Endodermal cell (in vitro differentiated cells): ENCODE measurements at regions not wholly inside any gene's neighbourhood (a gene's known extent, or its start where the extent isn't known, plus 50 kb on each side); places are given as distances from the start of the nearest gene placed in this dataset.

ENCODE experiments used
- DNase-seq: peaks from one replicate; pipeline ENCODE4 v3.0.0-alpha.2; 2017
- H3K27ac ChIP-seq: 2 replicates; pipeline ENCODE4 v1.5.1; 2013; ENCODE audit warnings: mild to moderate bottlenecking, low read depth, low read length, moderate library complexity
- H3K27me3 ChIP-seq: 2 replicates; pipeline ENCODE4 v1.6.1; 2013; ENCODE audit warnings: mild to moderate bottlenecking, low read length, moderate library complexity; ENCODE audit not compliant: insufficient read depth, control insufficient read depth, poor library complexity, severe bottlenecking
- H3K36me3 ChIP-seq: 2 replicates; pipeline ENCODE4 v1.7.0; 2013; ENCODE audit warnings: mild to moderate bottlenecking, low read length, moderate library complexity; ENCODE audit not compliant: control insufficient read depth, insufficient read depth
- H3K4me1 ChIP-seq: one replicate; pipeline ENCODE4 v1.7.0; 2013; ENCODE audit warnings: low read length; ENCODE audit not compliant: control insufficient read depth, insufficient read depth
- H3K4me3 ChIP-seq: 2 replicates; pipeline ENCODE4 v1.5.1; 2013; ENCODE audit warnings: mild to moderate bottlenecking, low read length, moderate library complexity
- H3K9ac ChIP-seq: 2 replicates; pipeline ENCODE4 v1.6.1; 2013; ENCODE audit warnings: mild to moderate bottlenecking, low read length, moderate library complexity; ENCODE audit not compliant: poor library complexity, severe bottlenecking; ENCODE audit errors: extremely low read depth
- H3K9me3 ChIP-seq: 2 replicates; pipeline ENCODE4 v1.6.1; 2013; ENCODE audit warnings: mild to moderate bottlenecking, low read length, moderate library complexity; ENCODE audit not compliant: control insufficient read depth
- H3K27ac Mint-ChIP-seq: 2 replicates; pipeline ENCODE4 v1.8.0; 2020; ENCODE audit warnings: mixed read lengths
- H3K27me3 Mint-ChIP-seq: 2 replicates; pipeline ENCODE4 v1.8.0; 2021; ENCODE audit warnings: mild to moderate bottlenecking, mixed read lengths; ENCODE audit not compliant: insufficient read depth
- H3K36me3 Mint-ChIP-seq: 2 replicates; pipeline ENCODE4 v1.8.0; 2020; ENCODE audit warnings: low read depth, mixed read lengths
- H3K4me1 Mint-ChIP-seq: 2 replicates; pipeline ENCODE4 v1.8.0; 2020; ENCODE audit warnings: mixed read lengths
- H3K4me3 Mint-ChIP-seq: 2 replicates; pipeline ENCODE4 v1.8.0; 2020; ENCODE audit warnings: mild to moderate bottlenecking, moderate library complexity, mixed read lengths
- H3K9me3 Mint-ChIP-seq: 2 replicates; pipeline ENCODE4 v1.8.0; 2020; ENCODE audit warnings: mild to moderate bottlenecking, mixed read lengths
- WGBS, 2 experiments: methylation state at CpG; one replicate each; pipeline versions ENCODE4 v1.1.5 to v1.1.7; 2013; ENCODE audit warnings: missing lambda C conversion rate in 2 of 2, mixed read lengths in 1 of 2; ENCODE audit not compliant: insufficient coverage in 1 of 2, insufficient read length in 1 of 2; 5-methylcytosine and 5-hydroxymethylcytosine counted together
- TF ChIP-seq, protein P1 (sequence below): fragments of 200-600 bp; sonication (generic); conservative IDR thresholded peaks from 2 replicates; pipeline ENCODE4 v1.5.0; 2021; ENCODE audit warnings: antibody characterized with exemption, mild to moderate bottlenecking

DNA sequence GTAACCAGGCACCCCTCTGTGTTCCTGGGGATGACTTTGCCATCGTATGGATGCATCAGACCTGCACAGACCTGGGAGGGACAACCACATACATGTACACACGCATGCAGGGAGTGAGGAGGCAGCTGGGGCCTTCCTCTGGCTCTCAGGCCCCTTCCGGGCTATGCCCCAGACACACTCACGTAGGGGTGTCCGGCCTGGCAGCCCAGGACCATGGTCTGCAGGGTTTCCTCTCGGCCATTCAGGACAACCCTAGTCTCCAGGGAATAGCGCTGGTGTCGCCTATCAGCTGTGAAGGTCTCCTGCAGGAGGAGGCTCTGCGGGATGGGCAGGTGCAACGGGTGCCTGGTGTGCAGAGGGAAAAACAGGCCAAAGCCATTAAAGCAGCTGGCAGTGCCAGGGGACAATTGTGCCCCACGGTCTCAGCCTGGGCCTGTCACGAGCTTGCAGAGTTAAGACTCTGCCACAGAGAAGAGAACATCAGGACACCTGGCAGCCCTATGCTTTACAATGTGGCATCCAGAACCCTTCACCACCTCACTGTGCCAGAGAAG is 101.4 kb downstream of the RMI2 start:
- no peaks in the 10 kb centered on the region for H3K36me3 Mint-ChIP-seq
- TF ChIP-seq, protein P1, sequence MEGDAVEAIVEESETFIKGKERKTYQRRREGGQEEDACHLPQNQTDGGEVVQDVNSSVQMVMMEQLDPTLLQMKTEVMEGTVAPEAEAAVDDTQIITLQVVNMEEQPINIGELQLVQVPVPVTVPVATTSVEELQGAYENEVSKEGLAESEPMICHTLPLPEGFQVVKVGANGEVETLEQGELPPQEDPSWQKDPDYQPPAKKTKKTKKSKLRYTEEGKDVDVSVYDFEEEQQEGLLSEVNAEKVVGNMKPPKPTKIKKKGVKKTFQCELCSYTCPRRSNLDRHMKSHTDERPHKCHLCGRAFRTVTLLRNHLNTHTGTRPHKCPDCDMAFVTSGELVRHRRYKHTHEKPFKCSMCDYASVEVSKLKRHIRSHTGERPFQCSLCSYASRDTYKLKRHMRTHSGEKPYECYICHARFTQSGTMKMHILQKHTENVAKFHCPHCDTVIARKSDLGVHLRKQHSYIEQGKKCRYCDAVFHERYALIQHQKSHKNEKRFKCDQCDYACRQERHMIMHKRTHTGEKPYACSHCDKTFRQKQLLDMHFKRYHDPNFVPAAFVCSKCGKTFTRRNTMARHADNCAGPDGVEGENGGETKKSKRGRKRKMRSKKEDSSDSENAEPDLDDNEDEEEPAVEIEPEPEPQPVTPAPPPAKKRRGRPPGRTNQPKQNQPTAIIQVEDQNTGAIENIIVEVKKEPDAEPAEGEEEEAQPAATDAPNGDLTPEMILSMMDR: no peak
- no peak for DNase-seq
- 91 to 99% methylated on average over 10 to 12 of the region's 12 CpGs for WGBS, 2 experiments
- no peak overlapping the region for H3K4me3 Mint-ChIP-seq
- Histone ChIP-seq H3K9ac (no peak overlapping the region), H3K36me3 (no peaks in the 10 kb centered on the region), H3K9me3 (no peaks in the 10 kb centered on the region), H3K4me1 (no peaks in the 10 kb centered on the region), H3K27ac (no peak overlapping the region), H3K4me3 (no peak overlapping the region), H3K27me3 (no peaks in the 10 kb centered on the region)
- no peaks in the 10 kb centered on the region for H3K27me3 Mint-ChIP-seq
- no peak overlapping the region for H3K27ac Mint-ChIP-seq
- H3K9me3 Mint-ChIP-seq: no peaks in the 10 kb centered on the region
- no peaks in the 10 kb centered on the region for H3K4me1 Mint-ChIP-seq

DNA sequence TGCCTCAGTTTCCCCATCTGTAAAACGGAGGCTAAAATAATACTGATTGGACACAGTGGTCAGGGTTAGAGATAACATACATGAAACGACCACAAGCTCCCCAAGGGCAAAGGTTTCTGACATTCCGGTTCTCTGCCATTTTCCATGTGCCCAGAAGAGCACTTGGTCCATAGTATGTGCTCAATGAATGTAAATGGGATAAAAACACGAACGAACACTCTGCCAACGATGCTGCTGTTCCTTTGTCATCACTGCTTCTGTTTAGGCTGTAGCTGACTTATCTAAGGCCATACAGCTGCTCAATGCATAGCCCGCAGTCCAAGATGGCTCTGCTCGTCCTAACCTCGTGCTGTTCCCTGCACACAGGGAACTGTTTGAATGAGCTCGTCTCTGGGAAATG is 102.0 kb downstream of the RMI2 start:
- 91 to 95% methylated on average over 10 of the region's 10 CpGs for WGBS, 2 experiments
- no peak for DNase-seq
- Histone ChIP-seq H3K4me3 (no peak overlapping the region), H3K27me3 (no peaks in the 10 kb centered on the region), H3K27ac (no peak overlapping the region), H3K36me3 (no peaks in the 10 kb centered on the region), H3K9ac (no peak overlapping the region), H3K9me3 (no peaks in the 10 kb centered on the region), H3K4me1 (no peaks in the 10 kb centered on the region)
- H3K9me3 Mint-ChIP-seq: no peaks in the 10 kb centered on the region
- H3K4me1 Mint-ChIP-seq: no peaks in the 10 kb centered on the region
- TF ChIP-seq, protein P1: no peak
- H3K27ac Mint-ChIP-seq: no peak overlapping the region
- no peak overlapping the region for H3K4me3 Mint-ChIP-seq
- H3K27me3 Mint-ChIP-seq: no peaks in the 10 kb centered on the region
- H3K36me3 Mint-ChIP-seq: no peaks in the 10 kb centered on the region

DNA sequence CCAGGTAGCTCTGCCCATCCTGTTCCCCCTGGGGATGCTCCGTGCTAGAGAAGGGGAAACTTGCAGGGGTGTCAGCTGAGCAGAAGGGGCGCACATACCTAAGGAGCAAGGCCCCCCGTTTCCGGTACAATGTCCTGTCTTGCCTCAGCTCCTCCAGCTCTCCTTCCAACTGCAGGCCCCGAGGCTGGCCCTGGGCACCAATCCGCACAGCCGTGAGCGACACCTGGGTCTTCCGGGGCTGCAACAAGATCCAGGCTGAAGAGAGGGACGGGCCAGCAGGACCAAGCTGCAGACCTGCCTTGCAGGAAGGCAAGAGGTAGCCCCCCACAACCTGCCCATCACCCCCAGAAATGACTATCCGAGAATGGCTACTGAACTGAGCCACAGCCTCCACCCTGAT is 102.6 kb downstream of the RMI2 start:
- Histone ChIP-seq H3K36me3 (no peaks in the 10 kb centered on the region), H3K9me3 (no peaks in the 10 kb centered on the region), H3K9ac (no peak overlapping the region), H3K27me3 (no peaks in the 10 kb centered on the region), H3K4me3 (no peak overlapping the region), H3K4me1 (no peaks in the 10 kb centered on the region), H3K27ac (no peak overlapping the region)
- Mint-ChIP-seq H3K36me3 (no peaks in the 10 kb centered on the region), H3K9me3 (no peaks in the 10 kb centered on the region), H3K4me1 (no peaks in the 10 kb centered on the region), H3K27ac (no peak overlapping the region), H3K27me3 (no peaks in the 10 kb centered on the region), H3K4me3 (no peak overlapping the region)
- DNase-seq: no peak
- TF ChIP-seq, protein P1: no peak
- WGBS, 2 experiments: 84% methylated on average over 3 to 11 of the region's 11 CpGs
